GM10248 (cell line): ENCODE measurements at regions not wholly inside any gene's neighbourhood (a gene's known extent, or its start where the extent isn't known, plus 50 kb on each side); places are given as distances from the start of the nearest gene placed in this dataset.

Experiments
- CTCF ChIA-PET: fragments of 300-600 bp; sonication (Branson Sonifier 250); formaldehyde crosslinking; extraction: SDS; loops from one replicate; lab custom pipeline; 2021; ENCODE audit warnings: antibody characterized with exemption; lab: Yijun Ruan, JAX
- POLR2A ChIA-PET: fragments of 350-650 bp; sonication (Branson Sonifier 250); formaldehyde crosslinking; extraction: SDS; loops from one replicate; lab custom pipeline; 2020; ENCODE audit warnings: antibody characterized with exemption; lab: Yijun Ruan, JAX
- DNase-seq: peaks from one replicate; pipeline ENCODE4 v3.0.0; 2012; ENCODE audit errors: extremely low spot score
- TF ChIP-seq, protein P1 (sequence below): IDR thresholded peaks from 2 replicates; pipeline ENCODE4 v1.5.1; 2012; ENCODE audit warnings: mild to moderate bottlenecking, low read depth; ENCODE audit errors: extremely low read depth, missing control alignments, control extremely low read depth

DNA sequence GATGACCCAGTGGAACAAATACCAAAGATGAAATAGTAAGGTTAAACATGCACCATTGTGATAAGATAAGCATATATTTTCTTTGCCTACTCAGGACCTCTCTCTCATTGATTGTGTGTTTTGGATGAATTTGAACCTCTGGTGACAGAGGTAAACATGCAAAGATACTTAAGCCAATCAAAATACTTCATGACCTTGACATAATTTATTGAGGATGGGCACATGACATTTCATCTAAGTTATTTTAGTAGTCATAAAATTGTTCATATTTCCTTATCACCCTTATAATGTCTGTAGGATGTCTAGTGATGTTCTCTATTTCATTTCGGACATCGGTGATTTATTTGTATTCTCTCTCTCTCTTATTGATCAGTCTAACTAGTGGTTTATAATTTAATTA is 88.3 kb upstream of the WDR72 start:
- CTCF ChIA-PET: no interaction called here
- POLR2A ChIA-PET: no interaction called here
- TF ChIP-seq, protein P1, sequence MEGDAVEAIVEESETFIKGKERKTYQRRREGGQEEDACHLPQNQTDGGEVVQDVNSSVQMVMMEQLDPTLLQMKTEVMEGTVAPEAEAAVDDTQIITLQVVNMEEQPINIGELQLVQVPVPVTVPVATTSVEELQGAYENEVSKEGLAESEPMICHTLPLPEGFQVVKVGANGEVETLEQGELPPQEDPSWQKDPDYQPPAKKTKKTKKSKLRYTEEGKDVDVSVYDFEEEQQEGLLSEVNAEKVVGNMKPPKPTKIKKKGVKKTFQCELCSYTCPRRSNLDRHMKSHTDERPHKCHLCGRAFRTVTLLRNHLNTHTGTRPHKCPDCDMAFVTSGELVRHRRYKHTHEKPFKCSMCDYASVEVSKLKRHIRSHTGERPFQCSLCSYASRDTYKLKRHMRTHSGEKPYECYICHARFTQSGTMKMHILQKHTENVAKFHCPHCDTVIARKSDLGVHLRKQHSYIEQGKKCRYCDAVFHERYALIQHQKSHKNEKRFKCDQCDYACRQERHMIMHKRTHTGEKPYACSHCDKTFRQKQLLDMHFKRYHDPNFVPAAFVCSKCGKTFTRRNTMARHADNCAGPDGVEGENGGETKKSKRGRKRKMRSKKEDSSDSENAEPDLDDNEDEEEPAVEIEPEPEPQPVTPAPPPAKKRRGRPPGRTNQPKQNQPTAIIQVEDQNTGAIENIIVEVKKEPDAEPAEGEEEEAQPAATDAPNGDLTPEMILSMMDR: no peak
- DNase-seq: no peak

DNA sequence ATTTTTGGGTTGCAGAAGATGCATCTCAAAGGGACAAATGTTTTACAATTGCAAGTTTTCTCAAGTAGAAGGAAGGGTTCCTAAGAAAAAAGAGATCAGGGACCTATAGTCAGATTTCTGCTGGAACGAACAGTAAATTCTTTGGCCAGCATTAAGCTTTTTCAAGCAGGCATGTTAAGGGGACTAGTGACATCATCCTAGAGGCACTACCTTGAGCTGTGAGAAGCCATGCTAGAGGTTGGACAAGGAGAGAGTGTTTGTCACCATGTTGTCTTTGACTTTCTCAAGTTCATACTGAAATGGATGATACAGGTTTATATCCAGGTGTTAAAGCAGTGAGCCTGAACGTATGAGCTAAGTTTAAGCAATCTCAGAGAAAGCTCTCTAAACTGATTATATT is 85.2 kb upstream of the WDR72 start:
- TF ChIP-seq, protein P1: no peak
- CTCF ChIA-PET: interaction anchor here (1.8 to 2.0 kb wide), 2 partner anchors 9 to 12 kb away, joined by 4 to 5 read pairs; no protein-coding TSS in a partner anchor

GRCh38 chr15:53843869-53844569 is 84.6 kb upstream of the WDR72 start:
- ChIA-PET CTCF (interaction anchor here (1.8 to 2.0 kb wide), 2 partner anchors 8 to 12 kb away, joined by 4 to 5 read pairs; no protein-coding TSS in a partner anchor), POLR2A (no interaction called here)
- DNase-seq: no peak
- TF ChIP-seq, protein P1: no peak

More for the DNA sequence above, 85.2 kb upstream of the WDR72 start:
- no peak for DNase-seq
- POLR2A ChIA-PET: no interaction called here

DNA sequence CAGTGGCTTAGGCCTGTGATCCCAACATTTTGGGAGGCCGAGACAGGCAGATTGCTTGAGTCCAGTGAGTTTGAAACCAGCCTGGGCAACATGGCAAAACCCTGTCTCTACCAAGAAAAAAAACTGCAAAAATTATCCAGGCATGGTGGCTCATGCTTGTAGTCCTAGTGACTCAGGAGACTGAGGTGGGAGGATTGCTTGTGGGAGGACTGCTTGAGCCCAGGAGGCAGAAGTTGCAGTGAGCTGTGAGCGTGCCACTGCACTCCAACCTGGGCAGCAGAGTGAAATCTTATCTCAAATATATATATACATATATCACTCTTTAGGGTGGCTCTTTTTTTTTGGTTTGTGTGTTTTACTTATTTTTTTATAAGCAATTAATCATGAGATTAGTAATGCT is 83.7 kb upstream of the WDR72 start:
- CTCF ChIA-PET: interaction anchor here (2.0 kb wide), 1 partner anchor 11 kb away, joined by 4 read pairs; no protein-coding TSS in a partner anchor
- TF ChIP-seq, protein P1: no peak
- POLR2A ChIA-PET: no interaction called here
- DNase-seq: no peak

- TF ChIP-seq, protein P1: no peak
- ChIA-PET POLR2A (no interaction called here), CTCF (no interaction called here)
- DNase-seq: no peak
Measured at GRCh38 chr15:53841651-53842050, 82.2 kb upstream of the WDR72 start.

DNA sequence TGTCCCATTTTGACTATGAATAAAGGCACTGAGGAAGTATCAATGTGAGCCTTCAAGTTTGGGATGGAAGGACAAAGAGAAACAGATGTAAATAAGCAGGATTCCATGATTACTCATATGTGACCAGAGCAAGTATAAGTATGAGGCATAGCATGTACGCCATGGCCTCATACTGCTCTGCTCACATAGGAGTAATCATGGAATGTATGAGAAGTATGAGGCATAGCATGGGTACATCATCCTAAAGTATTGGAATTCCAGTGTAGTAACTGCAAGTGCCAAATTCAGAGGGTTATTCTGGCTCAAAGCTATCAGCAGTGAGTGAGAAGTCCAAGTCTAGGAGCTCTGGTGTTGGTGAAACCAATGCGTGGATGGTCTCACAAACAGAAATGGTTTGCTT is 81.2 kb upstream of the WDR72 start:
- DNase-seq: no peak
- ChIA-PET CTCF (no interaction called here), POLR2A (no interaction called here)
- TF ChIP-seq, protein P1: no peak
